H7 (cell line): ENCODE measurements at regions not wholly inside any gene's neighbourhood (a gene's known extent, or its start where the extent isn't known, plus 50 kb on each side); places are given as distances from the start of the nearest gene placed in this dataset.
"Not testable (repeated sequence)": the region's sequence is repeated elsewhere in the genome, so short reads cannot be mapped to it uniquely, and the experiment has no call there.

Experiments used
- DNase-seq: peaks from one replicate; pipeline ENCODE4 v3.0.0; 2012
- H3K27me3 ChIP-seq: 2 replicates; pipeline ENCODE4 v1.6.0; 2011; ENCODE audit warnings: mild to moderate bottlenecking, low read length; ENCODE audit not compliant: control insufficient read depth, insufficient read depth
- H3K36me3 ChIP-seq: replicated peaks from 2 replicates; pipeline ENCODE4 v1.5.1; 2011; ENCODE audit warnings: low read length; ENCODE audit not compliant: control insufficient read depth, insufficient read depth
- H3K4me3 ChIP-seq: 2 replicates; pipeline ENCODE4 v1.5.1; 2011; ENCODE audit warnings: low read depth, mild to moderate bottlenecking, control low read depth, low read length, moderate library complexity; ENCODE audit not compliant: insufficient read depth

DNA sequence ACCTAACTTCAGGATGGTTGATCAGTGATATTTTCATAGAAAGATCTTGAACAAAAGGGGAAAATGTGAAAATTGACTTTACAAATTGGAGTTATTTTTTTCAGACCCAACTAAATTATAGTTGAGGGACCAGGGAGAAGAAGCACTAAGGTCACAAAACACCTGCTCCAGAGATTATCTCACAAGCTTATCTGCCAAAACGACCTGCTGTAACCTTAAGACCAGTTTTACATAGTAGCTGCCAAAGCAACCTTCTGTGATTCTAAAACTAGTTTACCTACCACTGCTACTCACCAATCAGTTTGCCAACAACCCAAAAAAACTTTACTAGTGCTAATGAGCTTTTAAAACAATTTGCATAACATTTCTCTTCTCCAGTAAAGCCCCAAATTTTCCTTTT lies 972.1 kb downstream of the C4orf33 start:
- no peaks in the 10 kb centered on the region for H3K27me3 ChIP-seq
- H3K36me3 ChIP-seq, result no peaks in the 10 kb centered on the region
- DNase-seq, result no peak
- no peak overlapping the region for H3K4me3 ChIP-seq

DNA sequence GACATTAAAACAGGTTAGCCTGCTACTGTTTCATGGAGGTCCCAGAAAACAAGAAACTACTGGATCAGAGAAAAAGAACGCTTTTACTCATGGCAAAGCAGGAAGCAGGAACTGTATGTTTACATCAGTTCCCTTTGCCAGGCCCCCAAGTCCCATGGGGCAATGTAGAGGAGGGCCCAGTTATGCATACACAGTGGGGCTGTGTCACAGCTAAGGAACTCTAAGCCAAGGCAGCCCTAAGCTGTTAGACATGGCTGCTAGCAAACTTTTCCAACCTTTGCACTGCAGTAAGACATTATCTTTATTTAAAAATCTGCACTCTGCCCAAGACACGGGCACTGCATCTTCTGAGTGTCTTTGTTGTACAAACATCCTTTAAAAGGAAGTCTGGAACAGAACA lies 975.8 kb downstream of the C4orf33 start:
- Histone ChIP-seq H3K4me3 (no peak overlapping the region), H3K36me3 (no peaks in the 10 kb centered on the region), H3K27me3 (no peaks in the 10 kb centered on the region)
- no peak for DNase-seq

GRCh38 chr4:130073145-130073790 lies 977.3 kb downstream of the C4orf33 start:
- Histone ChIP-seq H3K36me3 (no peaks in the 10 kb centered on the region), H3K4me3 (no peak overlapping the region), H3K27me3 (no peaks in the 10 kb centered on the region)
- no peak for DNase-seq

DNA sequence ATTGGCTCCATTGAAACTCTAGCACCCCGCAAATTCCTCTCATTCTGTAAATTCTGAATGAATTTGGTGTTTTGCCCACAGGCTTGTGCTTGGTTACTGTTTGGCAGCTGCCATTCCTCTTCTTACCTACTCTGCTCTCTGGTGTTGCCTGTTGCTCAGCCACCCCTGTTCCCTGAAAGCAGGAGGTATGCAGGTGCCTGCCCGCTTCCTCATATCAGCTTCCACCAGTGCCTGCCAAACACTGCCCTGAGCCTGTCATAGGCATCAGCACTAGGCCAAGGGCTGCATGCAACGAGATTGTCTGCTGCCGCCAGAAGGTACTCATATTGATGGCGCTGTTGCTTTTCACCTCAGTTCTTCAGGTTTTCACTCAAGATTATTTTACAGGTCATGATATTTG lies 978.1 kb downstream of the C4orf33 start:
- Histone ChIP-seq H3K27me3 (no peaks in the 10 kb centered on the region), H3K36me3 (no peaks in the 10 kb centered on the region), H3K4me3 (no peak overlapping the region)
- no peak for DNase-seq

- Histone ChIP-seq H3K4me3 (no peak overlapping the region), H3K27me3 (no peaks in the 10 kb centered on the region), H3K36me3 (no peaks in the 10 kb centered on the region)
- DNase-seq, result no peak
These were observed 981.3 kb downstream of the C4orf33 start for GRCh38 chr4:130077275-130077674.

- not testable (repeated sequence) for H3K36me3 ChIP-seq, H3K4me3 ChIP-seq, DNase-seq, H3K27me3 ChIP-seq
These were observed 983.1 kb downstream of the C4orf33 start for GRCh38 chr4:130079027-130079426.

GRCh38 chr4:130080872-130081451 lies 985.0 kb downstream of the C4orf33 start:
- Histone ChIP-seq H3K36me3 (no peaks in the 10 kb centered on the region), H3K27me3 (no peaks in the 10 kb centered on the region), H3K4me3 (no peak overlapping the region)
- no peak for DNase-seq

GRCh38 chr4:130090427-130090826 lies 994.5 kb downstream of the C4orf33 start:
- no peak for DNase-seq
- no peaks in the 10 kb centered on the region for H3K36me3 ChIP-seq
- H3K4me3 ChIP-seq, result no peak overlapping the region
- no peaks in the 10 kb centered on the region for H3K27me3 ChIP-seq

- no peaks in the 10 kb centered on the region for H3K36me3 ChIP-seq
- DNase-seq, result no peak
- H3K4me3 ChIP-seq, result no peak overlapping the region
- H3K27me3 ChIP-seq, result no peaks in the 10 kb centered on the region
These were observed 996.4 kb downstream of the C4orf33 start for GRCh38 chr4:130092187-130093015.

DNA sequence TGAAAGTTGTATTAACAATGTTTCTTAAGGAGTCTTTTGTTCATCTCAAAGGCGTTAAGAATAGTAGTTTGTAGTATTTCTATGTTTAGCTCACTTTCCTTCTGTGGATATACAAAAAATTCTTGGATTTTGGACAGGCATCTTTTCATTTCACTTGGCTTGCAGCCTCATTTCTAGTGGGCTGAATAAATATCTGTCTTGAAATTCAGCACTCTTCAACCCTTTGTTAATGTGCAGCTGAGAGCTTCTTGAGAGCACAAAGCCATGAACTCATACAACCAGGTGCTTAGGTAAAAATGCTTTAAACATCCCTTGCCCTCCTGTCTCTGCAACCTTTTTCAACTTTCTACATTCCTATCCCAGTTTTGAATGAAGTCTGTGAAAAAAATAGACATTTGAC lies 1003.2 kb downstream of the C4orf33 start:
- no peaks in the 10 kb centered on the region for H3K27me3 ChIP-seq
- DNase-seq, result no peak
- H3K36me3 ChIP-seq, result no peaks in the 10 kb centered on the region
- no peak overlapping the region for H3K4me3 ChIP-seq

DNA sequence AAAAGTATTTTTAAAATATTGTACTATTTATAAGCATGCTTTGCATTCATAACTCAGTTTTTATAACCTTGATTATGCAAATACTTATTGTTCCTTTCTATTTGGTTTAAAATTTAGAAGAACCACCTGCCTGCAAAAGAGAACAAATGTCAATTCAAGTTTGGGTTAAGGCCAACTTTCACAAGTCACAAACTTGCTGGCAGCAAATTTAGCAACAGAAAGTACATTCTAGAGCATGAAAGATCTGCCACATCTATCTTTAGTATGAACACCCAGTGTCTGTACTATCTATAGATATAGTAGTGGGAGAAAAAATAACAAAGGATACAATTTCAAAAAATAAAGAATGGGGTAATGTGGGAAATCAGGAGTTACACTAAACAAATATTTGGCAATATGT lies 1014.2 kb downstream of the C4orf33 start:
- no peak for DNase-seq
- Histone ChIP-seq H3K36me3 (no peaks in the 10 kb centered on the region), H3K4me3 (no peak overlapping the region), H3K27me3 (no peaks in the 10 kb centered on the region)

DNA sequence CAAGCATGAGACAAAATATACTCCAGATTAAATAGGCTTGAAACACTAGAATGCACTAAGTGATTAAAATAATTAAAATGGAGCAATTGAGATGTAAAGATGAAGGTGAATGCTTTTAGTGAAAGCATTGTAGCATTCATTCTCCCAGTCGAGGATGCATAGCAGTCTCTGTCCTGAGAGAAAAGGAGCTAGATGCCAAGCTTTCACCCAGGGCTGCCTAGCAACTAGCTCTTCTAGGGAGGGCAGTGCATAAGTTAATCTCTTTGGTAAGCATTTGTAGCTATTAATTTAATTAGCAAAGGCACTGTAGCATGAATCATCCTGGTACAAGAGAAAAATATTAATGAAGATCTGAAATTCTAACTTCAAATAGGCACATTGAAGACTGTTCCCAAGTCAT lies 1014.8 kb downstream of the C4orf33 start:
- DNase-seq, result peak; percentile 12
- Histone ChIP-seq H3K4me3 (no peak overlapping the region), H3K27me3 (no peaks in the 10 kb centered on the region), H3K36me3 (no peaks in the 10 kb centered on the region)

DNA sequence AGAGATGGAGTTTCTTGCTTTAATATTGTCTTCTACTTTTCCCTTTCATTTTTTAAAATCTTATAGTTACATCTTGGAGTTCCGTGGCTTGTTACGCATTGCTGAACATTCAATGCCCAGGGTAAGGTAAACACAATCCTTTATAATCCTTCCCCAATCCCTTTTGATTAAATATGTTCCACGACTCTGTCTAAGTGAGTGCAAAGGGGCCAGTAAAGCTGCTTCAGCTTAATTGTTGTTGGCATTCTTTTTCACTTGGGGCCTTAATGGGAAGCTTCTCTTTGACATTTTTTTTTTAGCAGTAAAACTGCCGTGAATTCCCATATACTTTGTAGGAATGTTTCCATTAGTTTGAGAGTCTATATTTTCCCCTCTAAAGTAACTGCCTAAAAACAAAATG lies 1028.1 kb downstream of the C4orf33 start:
- Histone ChIP-seq H3K4me3 (no peak overlapping the region), H3K27me3 (no peaks in the 10 kb centered on the region), H3K36me3 (no peaks in the 10 kb centered on the region)
- no peak for DNase-seq

DNA sequence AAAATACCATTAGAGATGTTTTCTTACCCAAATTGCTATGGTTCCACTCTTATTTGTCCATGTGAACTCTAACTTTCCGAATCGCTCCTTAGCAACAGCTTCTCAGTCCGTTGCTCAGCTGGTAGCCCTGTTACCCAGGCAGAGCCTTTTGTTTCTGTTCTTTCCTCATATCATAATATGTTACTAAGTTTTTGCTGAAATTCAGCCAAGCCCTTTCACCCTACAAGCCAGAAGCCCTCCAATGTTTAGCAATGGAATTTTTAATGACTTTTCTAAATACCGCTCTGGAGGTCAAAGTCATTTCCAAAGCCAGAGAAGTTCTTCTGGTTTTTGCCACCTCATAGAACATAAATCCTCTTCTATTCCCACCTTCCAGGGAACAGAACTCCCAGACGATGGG lies 1029.5 kb downstream of the C4orf33 start:
- Histone ChIP-seq H3K4me3 (no peak overlapping the region), H3K36me3 (no peaks in the 10 kb centered on the region), H3K27me3 (no peaks in the 10 kb centered on the region)
- no peak for DNase-seq

GRCh38 chr4:130127297-130127696 lies 1031.3 kb downstream of the C4orf33 start:
- DNase-seq, result no peak
- Histone ChIP-seq H3K36me3 (no peaks in the 10 kb centered on the region), H3K27me3 (no peaks in the 10 kb centered on the region), H3K4me3 (no peak overlapping the region)
